Mucosa of gallbladder (tissue), 1 donor: ENCODE measurements at regions not wholly inside any gene's neighbourhood (a gene's known extent, or its start where the extent isn't known, plus 50 kb on each side); places are given as distances from the start of the nearest gene placed in this dataset.

Experiments used
- DNase-seq: peaks from one replicate; pipeline ENCODE4 v3.0.0-alpha.2; 2020; ENCODE audit warnings: low spot score
- donor health status: DM: no; HTN: no; CAD: no.

GRCh38 chr3:104614564-104614963 is 752.1 kb upstream of the ALCAM start:
- DNase-seq = no peak

GRCh38 chr3:104628185-104628789 is 738.4 kb upstream of the ALCAM start:
- no peak for DNase-seq

- DNase-seq = no peak
Observed at GRCh38 chr3:104629038-104629437, 737.7 kb upstream of the ALCAM start.

DNA sequence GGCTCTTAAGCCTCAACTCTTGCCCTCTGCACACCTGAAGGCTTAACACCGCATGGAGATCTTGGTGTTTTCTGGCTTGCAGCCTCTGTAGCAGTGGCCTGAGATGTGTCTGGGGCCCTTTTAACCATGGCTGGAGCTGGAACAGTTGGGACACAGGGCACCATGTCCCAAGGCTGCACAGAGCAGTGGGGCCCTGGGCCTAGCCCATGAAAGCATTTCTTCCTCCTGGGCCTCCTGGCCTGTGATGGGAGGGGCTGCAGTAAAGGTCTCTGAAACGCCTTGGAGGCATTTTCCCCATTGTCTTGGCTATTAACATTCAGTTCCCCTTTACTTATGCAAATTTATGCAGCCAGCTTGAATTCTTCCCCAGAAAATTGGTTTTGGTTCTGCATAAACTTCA is 735.5 kb upstream of the ALCAM start:
- no peak for DNase-seq

GRCh38 chr3:104632521-104632920 is 734.2 kb upstream of the ALCAM start:
- no peak for DNase-seq

GRCh38 chr3:104632947-104633346 is 733.8 kb upstream of the ALCAM start:
- no peak for DNase-seq

DNA sequence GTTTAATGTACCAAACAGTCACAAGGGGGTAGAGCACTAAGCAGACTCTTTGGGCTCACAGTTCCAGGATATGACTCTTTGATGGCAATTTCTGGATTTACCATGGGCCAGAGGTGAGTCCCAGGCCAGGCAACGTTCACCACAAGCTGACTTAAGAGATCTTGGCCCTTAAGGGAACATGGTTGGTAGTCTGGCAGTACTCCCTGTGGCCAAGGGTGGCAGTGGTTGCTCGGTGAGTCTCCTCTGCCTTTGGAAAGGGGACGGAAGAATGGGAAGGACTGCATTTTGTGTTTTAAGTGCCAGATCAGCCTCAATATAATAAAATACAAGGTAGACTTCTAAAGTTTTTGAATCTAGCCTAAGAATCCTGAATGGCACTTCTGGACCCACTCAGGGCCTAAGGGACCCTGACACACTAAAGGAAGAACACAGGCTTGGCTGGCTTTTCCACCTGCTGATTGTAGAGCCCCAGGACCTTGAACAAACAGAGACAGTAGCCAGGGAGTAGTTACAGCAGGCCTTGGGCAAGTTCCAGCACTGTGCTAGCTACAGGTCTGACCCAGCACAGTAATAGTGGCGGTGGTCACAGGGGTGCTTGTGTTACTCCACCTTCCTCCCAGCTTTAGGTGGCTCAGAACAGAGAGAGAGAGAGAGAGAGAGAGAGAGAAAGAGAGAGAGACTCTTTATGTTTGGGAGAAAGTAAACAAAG is 730.7 kb upstream of the ALCAM start:
- DNase-seq = no peak

DNA sequence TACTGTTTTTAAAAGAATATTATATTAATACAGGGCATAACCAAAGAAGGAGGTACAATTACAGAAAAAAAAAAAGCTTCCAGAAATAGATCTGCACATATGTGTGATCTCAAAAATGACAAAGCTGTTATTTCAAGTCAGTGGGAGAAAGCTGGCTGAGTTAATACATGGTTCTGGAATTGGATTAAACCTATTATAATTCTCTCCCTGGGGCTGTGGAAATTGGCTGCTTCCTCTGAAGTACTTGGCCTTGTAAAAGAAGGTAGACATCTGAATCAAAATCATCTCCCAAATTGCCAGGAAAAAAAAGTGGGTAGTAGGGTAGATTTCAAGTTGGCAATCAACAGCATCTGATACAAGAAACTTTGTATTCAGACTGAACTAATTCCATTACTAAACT is 723.9 kb upstream of the ALCAM start:
- DNase-seq = no peak

- no peak for DNase-seq
Observed at GRCh38 chr3:104646196-104646595, 720.5 kb upstream of the ALCAM start.

DNA sequence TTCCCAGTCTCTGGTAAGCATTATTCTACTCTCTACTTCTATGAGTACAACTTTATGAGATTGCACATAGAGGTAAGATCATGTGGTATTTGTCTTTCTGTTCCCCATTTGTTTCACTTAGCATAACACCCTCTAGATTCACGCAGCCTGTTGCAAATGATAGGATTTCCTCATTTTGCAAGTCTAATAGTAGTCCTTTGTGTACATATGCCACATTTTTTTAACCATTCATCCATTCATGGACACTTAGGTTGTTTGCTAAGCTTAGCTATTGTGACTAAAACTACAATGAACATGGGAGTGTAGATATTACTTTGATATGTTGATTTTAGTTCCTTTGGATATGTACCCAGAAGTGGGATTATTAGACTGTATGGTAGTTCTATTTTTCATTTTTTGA is 717.9 kb upstream of the ALCAM start:
- no peak for DNase-seq

DNA sequence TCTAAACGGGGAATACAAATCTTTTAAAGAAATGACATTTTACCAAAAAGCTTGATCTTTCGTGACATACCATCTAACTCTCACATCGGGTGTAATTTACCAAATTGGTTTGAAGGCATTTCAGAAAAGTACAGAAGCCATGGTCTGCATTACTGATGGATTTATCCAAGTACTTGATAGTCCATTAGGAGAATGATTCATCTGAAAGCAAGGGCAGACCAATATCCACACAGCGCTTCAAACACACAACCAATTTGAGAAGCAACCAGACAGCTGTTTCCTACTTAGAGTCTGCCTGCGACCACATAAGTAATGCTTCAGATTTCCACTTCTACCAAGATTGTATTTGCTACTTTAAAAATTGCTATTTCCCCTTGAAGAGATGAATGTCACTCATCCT is 697.6 kb upstream of the ALCAM start:
- no peak for DNase-seq

GRCh38 chr3:104672331-104672730 is 694.4 kb upstream of the ALCAM start:
- no peak for DNase-seq

GRCh38 chr3:104673981-104674380 is 692.7 kb upstream of the ALCAM start:
- no peak for DNase-seq

DNA sequence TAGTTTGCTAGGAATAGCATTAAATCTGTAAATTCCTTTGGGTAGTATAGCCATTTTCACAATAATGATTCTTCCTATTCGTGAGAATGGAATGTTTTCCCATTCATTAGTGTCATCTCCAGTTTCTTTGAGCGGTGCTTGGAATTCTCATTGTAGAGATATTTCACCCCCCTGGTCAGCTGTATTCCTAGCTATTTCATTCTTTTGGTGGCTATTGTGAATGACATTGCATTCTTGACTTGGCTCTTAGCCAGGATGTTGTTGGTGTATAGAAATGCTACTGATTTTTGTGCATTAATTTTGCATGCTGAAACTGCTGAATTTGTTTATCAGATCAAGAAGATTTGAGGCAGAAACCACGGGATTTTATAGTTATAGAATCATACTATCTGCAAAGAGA is 690.5 kb upstream of the ALCAM start:
- DNase-seq = no peak

DNA sequence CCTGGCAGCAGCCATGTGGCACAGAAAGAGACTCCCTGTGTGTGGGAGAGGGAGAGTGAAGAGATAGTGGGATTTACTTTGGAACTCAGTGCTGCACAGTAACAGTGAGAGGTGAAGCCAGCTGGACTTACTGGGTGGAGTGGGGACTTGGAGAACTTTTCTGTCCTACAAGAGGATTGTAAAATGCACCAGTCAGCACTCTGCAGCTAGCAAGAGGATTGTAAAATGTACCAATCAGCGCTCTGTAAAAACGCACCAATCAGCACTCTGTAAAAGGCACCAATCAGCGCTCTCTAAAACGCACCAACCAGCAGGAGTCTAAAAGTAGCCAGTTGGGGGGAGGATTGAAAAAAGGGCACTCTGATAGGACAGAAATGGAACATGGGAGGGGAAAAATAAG is 688.8 kb upstream of the ALCAM start:
- no peak for DNase-seq

- no peak for DNase-seq
Observed at GRCh38 chr3:104685492-104685891, 681.2 kb upstream of the ALCAM start.

GRCh38 chr3:104687362-104687761 is 679.3 kb upstream of the ALCAM start:
- DNase-seq = no peak

- DNase-seq = no peak
Observed at GRCh38 chr3:104696470-104696869, 670.2 kb upstream of the ALCAM start.

- no peak for DNase-seq
Observed at GRCh38 chr3:104711406-104711805, 655.3 kb upstream of the ALCAM start.

- DNase-seq = no peak
Observed at GRCh38 chr3:104715972-104716371, 650.7 kb upstream of the ALCAM start.

GRCh38 chr3:104717828-104718196 is 648.9 kb upstream of the ALCAM start:
- DNase-seq = no peak

DNA sequence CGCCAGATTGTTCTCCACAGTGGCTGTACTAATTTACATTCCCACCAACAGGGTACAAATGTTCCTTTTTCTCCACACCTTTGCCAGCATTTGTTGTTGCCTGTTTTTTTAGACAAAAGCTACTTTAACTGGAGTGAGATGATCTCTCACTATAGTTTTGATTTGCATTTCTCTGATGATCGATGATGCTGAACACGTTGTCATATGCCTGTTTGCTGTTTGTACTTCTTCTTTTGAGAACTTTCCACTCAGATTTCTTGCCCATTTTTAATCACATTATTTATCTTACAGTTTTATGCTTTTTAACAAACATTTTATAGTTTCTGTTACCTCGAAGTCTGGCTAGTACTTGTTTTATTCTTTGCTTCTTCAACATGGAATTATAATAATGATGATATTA is 643.7 kb upstream of the ALCAM start:
- no peak for DNase-seq

DNA sequence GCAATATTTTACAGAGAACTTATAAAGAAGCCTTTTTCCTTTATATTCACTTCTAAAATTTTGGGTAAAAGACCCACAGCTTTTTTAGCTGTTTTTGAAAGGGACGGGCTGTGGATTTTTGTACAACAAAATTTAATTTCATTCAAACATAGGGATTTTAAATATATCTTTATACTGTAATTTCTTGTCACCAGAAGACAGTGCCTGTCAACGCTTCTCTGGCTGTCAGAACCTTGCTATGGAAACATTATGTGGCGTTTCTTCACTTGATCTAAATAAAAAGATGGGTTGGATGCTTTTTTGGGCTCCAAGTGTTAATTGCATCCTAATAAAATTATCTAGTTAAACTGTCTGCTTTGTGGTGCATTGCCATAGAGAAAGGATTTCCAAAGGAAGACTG is 635.6 kb upstream of the ALCAM start:
- no peak for DNase-seq

DNA sequence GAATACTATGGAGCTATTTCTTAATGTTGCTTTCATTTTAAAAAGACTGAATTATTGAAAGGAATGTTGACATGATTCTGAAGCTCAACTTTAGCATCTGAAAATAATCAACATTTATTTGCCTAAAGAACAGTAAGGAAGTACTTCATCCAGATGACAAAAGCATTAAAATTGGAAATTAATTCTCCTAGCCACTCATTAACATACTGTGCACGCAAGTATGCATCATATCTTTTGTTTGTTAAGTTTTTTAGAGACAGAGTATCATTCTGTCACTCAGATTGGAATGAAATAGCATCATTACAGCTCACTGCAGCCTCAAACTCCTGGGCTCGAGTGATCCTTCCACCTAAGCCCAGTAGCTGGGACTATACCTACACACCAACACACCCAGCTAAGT is 632.1 kb upstream of the ALCAM start:
- no peak for DNase-seq
